WTC11 (cell line): ENCODE measurements at regions not wholly inside any gene's neighbourhood (a gene's known extent, or its start where the extent isn't known, plus 50 kb on each side); places are given as distances from the start of the nearest gene placed in this dataset.

Experiments
- ATAC-seq: fragments of 200-7000 bp; cut with Tn5 transposase; 2 replicates; pipeline ENCODE4 v1.10.0; 2021; ENCODE audit warnings: mild to moderate bottlenecking, moderate library complexity
- CTCF ChIA-PET: fragments of 300-600 bp; sonication (Branson Sonifier 250); formaldehyde crosslinking; loops from one replicate; lab custom pipeline; 2021; ENCODE audit warnings: antibody characterized with exemption; lab: Charles Lee
- POLR2A ChIA-PET: fragments of 350-600 bp; sonication (Branson Sonifier 250); formaldehyde crosslinking; loops from one replicate; lab custom pipeline; 2021; ENCODE audit warnings: antibody characterized with exemption; lab: Charles Lee
- DNase-seq: peaks from one replicate; pipeline ENCODE4 v3.0.0; 2021; ENCODE audit warnings: low spot score
- H3K27ac Mint-ChIP-seq: 2 replicates; pipeline ENCODE4 v1.8.0; 2021; ENCODE audit warnings: mixed read lengths
- H3K27me3 Mint-ChIP-seq: 2 replicates; pipeline ENCODE4 v1.8.0; 2021; ENCODE audit warnings: low read depth, mild to moderate bottlenecking, moderate library complexity, mixed read lengths
- H3K36me3 Mint-ChIP-seq: 2 replicates; pipeline ENCODE4 v1.8.0; 2021; ENCODE audit warnings: mixed read lengths
- H3K4me1 Mint-ChIP-seq: 2 replicates; pipeline ENCODE4 v1.8.0; 2022; ENCODE audit warnings: mixed read lengths
- H3K4me3 Mint-ChIP-seq: 2 replicates; pipeline ENCODE4 v1.8.0; 2021; ENCODE audit warnings: mild to moderate bottlenecking, moderate library complexity, mixed read lengths
- H3K9me3 Mint-ChIP-seq: 2 replicates; pipeline ENCODE4 v1.8.0; 2021; ENCODE audit warnings: mixed read lengths
- ARID4B ChIP-seq: sonication (generic); formaldehyde crosslinking; IDR thresholded peaks from 2 replicates; pipeline ENCODE4 v1.8.0; 2023; ENCODE audit warnings: missing genetic modification reagents, mild to moderate bottlenecking, borderline replicate concordance
- CREB1 ChIP-seq: sonication (generic); formaldehyde crosslinking; IDR thresholded peaks from 2 replicates; pipeline ENCODE4 v1.8.0; 2023; ENCODE audit warnings: mild to moderate bottlenecking, missing genetic modification reagents
- FOXP1 ChIP-seq: sonication (generic); formaldehyde crosslinking; IDR thresholded peaks from 2 replicates; pipeline ENCODE4 v1.8.0; 2022; ENCODE audit warnings: missing genetic modification reagents, mild to moderate bottlenecking, moderate library complexity, borderline replicate concordance
- HMGA2 ChIP-seq: fragments of 250-450 bp; sonication (Bioruptor Pico); IDR thresholded peaks from 2 replicates; pipeline ENCODE4 v1.4.0; 2021; ENCODE audit warnings: mild to moderate bottlenecking, moderate library complexity
- IRF2 ChIP-seq: sonication (generic); formaldehyde crosslinking; IDR thresholded peaks from 2 replicates; pipeline ENCODE4 v1.8.0; 2022; ENCODE audit warnings: low read depth, missing genetic modification reagents, borderline replicate concordance
- JUN ChIP-seq: sonication (generic); formaldehyde crosslinking; IDR thresholded peaks from 2 replicates; pipeline ENCODE4 v1.8.0; 2023; ENCODE audit warnings: mild to moderate bottlenecking, missing genetic modification reagents
- RELA ChIP-seq: sonication (generic); formaldehyde crosslinking; IDR thresholded peaks from 2 replicates; pipeline ENCODE4 v1.8.1; 2022; ENCODE audit warnings: missing genetic modification reagents, mild to moderate bottlenecking, borderline replicate concordance
- SOX15 ChIP-seq: fragments of 250-450 bp; sonication (Bioruptor Pico); IDR thresholded peaks from 2 replicates; pipeline ENCODE4 v1.9.0; 2021; ENCODE audit warnings: mild to moderate bottlenecking
- ZNF138 ChIP-seq: sonication (generic); formaldehyde crosslinking; conservative IDR thresholded peaks from 2 replicates; pipeline ENCODE4 v1.8.1; 2022; ENCODE audit warnings: mild to moderate bottlenecking, moderate library complexity, missing genetic modification reagents
- TF ChIP-seq, protein P1 (sequence below): sonication (generic); formaldehyde crosslinking; IDR thresholded peaks from 2 replicates; pipeline ENCODE4 v1.8.0; 2022; ENCODE audit warnings: missing genetic modification reagents
- TF ChIP-seq, protein P2 (sequence below): sonication (generic); formaldehyde crosslinking; IDR thresholded peaks from 2 replicates; pipeline ENCODE4 v1.8.0; 2022; ENCODE audit warnings: mild to moderate bottlenecking, missing genetic modification reagents
- TF ChIP-seq, protein P3 (sequence below): sonication (generic); formaldehyde crosslinking; conservative IDR thresholded peaks from 2 replicates; pipeline ENCODE4 v1.8.1; 2022; ENCODE audit warnings: mild to moderate bottlenecking, missing genetic modification reagents

- no peak for TF ChIP-seq ARID4B
- TF ChIP-seq CREB1 (CRISPR knock-in tag) = no peak
- TF ChIP-seq IRF2 (CRISPR knock-in tag) = no peak
Observed at GRCh38 chr2:67041051-67041450, 356.1 kb upstream of the ETAA1 start (continued).

GRCh38 chr2:67043781-67044478 is 353.2 kb upstream of the ETAA1 start:
- CTCF ChIA-PET = interaction anchor here (1.1 kb wide), 1 partner anchor 13 kb away, joined by 3 read pairs; no protein-coding TSS in a partner anchor
- peaks cover 5% of the 10 kb centered on the region; the same call in 1 of the 2 replicates for H3K9me3 Mint-ChIP-seq

DNA sequence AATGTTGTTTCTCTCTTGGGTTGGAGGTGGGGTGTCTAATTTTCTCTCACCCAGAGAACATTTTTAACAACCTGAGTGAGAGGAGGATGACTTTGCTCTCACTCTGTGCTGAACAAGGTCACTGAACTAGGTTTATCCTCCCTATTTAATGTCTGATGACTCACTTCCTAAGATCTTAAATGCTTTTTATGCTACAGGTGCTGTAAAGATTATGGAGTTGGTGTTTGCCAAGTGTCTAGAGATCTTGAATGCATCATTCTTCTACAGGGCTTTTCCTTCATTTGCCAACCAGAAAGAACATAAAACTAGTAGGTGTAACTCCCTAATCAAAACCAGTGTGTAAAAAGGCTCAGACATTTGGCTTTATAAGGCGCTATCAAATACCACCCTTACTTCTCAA is 350.5 kb upstream of the ETAA1 start:
- no peak for DNase-seq
- Mint-ChIP-seq H3K27ac (no peak overlapping the region), H3K9me3 (peaks cover 11% of the 10 kb centered on the region; the same call in 1 of the 2 replicates), H3K4me3 (no peak overlapping the region), H3K36me3 (no peaks in the 10 kb centered on the region), H3K4me1 (peaks cover 9% of the 10 kb centered on the region), H3K27me3 (no peaks in the 10 kb centered on the region)
- TF ChIP-seq, protein P1, sequence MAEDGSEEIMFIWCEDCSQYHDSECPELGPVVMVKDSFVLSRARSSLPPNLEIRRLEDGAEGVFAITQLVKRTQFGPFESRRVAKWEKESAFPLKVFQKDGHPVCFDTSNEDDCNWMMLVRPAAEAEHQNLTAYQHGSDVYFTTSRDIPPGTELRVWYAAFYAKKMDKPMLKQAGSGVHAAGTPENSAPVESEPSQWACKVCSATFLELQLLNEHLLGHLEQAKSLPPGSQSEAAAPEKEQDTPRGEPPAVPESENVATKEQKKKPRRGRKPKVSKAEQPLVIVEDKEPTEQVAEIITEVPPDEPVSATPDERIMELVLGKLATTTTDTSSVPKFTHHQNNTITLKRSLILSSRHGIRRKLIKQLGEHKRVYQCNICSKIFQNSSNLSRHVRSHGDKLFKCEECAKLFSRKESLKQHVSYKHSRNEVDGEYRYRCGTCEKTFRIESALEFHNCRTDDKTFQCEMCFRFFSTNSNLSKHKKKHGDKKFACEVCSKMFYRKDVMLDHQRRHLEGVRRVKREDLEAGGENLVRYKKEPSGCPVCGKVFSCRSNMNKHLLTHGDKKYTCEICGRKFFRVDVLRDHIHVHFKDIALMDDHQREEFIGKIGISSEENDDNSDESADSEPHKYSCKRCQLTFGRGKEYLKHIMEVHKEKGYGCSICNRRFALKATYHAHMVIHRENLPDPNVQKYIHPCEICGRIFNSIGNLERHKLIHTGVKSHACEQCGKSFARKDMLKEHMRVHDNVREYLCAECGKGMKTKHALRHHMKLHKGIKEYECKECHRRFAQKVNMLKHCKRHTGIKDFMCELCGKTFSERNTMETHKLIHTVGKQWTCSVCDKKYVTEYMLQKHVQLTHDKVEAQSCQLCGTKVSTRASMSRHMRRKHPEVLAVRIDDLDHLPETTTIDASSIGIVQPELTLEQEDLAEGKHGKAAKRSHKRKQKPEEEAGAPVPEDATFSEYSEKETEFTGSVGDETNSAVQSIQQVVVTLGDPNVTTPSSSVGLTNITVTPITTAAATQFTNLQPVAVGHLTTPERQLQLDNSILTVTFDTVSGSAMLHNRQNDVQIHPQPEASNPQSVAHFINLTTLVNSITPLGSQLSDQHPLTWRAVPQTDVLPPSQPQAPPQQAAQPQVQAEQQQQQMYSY (CRISPR knock-in tag) = no peak
- ATAC-seq = no peak
- ChIA-PET POLR2A (no interaction called here), CTCF (no interaction called here)

More at GRCh38 chr2:67043781-67044478, 353.2 kb upstream of the ETAA1 start:
- H3K4me1 Mint-ChIP-seq = peaks cover 13% of the 10 kb centered on the region
- POLR2A ChIA-PET = interaction anchor here (0.5 kb wide), 1 partner anchor 46 kb away, joined by 5 read pairs; no protein-coding TSS in a partner anchor
- DNase-seq = no peak
- H3K27ac Mint-ChIP-seq = no peak overlapping the region
- H3K27me3 Mint-ChIP-seq = no peaks in the 10 kb centered on the region
- peak; percentile 60 for ATAC-seq
- TF ChIP-seq JUN (CRISPR knock-in tag) (no peak), FOXP1 (CRISPR knock-in tag) (no peak), RELA (CRISPR knock-in tag) (no peak), ZNF138 (CRISPR knock-in tag) (no peak), HMGA2 (CRISPR knock-in tag) (no peak), SOX15 (CRISPR knock-in tag) (no peak)
- TF ChIP-seq, protein P2, sequence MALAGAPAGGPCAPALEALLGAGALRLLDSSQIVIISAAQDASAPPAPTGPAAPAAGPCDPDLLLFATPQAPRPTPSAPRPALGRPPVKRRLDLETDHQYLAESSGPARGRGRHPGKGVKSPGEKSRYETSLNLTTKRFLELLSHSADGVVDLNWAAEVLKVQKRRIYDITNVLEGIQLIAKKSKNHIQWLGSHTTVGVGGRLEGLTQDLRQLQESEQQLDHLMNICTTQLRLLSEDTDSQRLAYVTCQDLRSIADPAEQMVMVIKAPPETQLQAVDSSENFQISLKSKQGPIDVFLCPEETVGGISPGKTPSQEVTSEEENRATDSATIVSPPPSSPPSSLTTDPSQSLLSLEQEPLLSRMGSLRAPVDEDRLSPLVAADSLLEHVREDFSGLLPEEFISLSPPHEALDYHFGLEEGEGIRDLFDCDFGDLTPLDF (CRISPR knock-in tag) = no peak
- TF ChIP-seq, protein P3, sequence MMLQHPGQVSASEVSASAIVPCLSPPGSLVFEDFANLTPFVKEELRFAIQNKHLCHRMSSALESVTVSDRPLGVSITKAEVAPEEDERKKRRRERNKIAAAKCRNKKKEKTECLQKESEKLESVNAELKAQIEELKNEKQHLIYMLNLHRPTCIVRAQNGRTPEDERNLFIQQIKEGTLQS = no peak
- no peaks in the 10 kb centered on the region for H3K36me3 Mint-ChIP-seq
- no peak overlapping the region for H3K4me3 Mint-ChIP-seq
